IPS-11a (cell line): ENCODE measurements at regions not wholly inside any gene's neighbourhood (a gene's known extent, or its start where the extent isn't known, plus 50 kb on each side); places are given as distances from the start of the nearest gene placed in this dataset.

ENCODE experiments used
- H3K4me3 ChIP-seq: one replicate; pipeline ENCODE4 v1.5.1; 2013; ENCODE audit warnings: low read depth, low read length, control low read depth

- H3K4me3 ChIP-seq: no peak overlapping the region
These were observed 560.4 kb upstream of the DPPA4 start for GRCh38 chr3:109897734-109898133.

- no peak overlapping the region for H3K4me3 ChIP-seq
These were observed 562.6 kb upstream of the DPPA4 start for GRCh38 chr3:109899925-109900324.

GRCh38 chr3:109900783-109901182 is 563.4 kb upstream of the DPPA4 start:
- H3K4me3 ChIP-seq: no peak overlapping the region

- H3K4me3 ChIP-seq: no peak overlapping the region
These were observed 565.2 kb upstream of the DPPA4 start for GRCh38 chr3:109902549-109902948.

GRCh38 chr3:109903100-109903499 is 565.8 kb upstream of the DPPA4 start:
- no peak overlapping the region for H3K4me3 ChIP-seq

GRCh38 chr3:109910772-109911171 is 573.4 kb upstream of the DPPA4 start:
- H3K4me3 ChIP-seq: no peak overlapping the region

- H3K4me3 ChIP-seq: no peak overlapping the region
These were observed 581.4 kb upstream of the DPPA4 start for GRCh38 chr3:109918740-109919139.

- no peak overlapping the region for H3K4me3 ChIP-seq
These were observed 583.4 kb upstream of the DPPA4 start for GRCh38 chr3:109920749-109921148.

- H3K4me3 ChIP-seq: no peak overlapping the region
These were observed 584.2 kb upstream of the DPPA4 start for GRCh38 chr3:109921509-109921908.

- no peak overlapping the region for H3K4me3 ChIP-seq
These were observed 585.5 kb upstream of the DPPA4 start for GRCh38 chr3:109922856-109923255.

GRCh38 chr3:109923431-109923830 is 586.1 kb upstream of the DPPA4 start:
- no peak overlapping the region for H3K4me3 ChIP-seq

GRCh38 chr3:109924196-109924595 is 586.9 kb upstream of the DPPA4 start:
- no peak overlapping the region for H3K4me3 ChIP-seq

GRCh38 chr3:109926376-109926775 is 589.0 kb upstream of the DPPA4 start:
- no peak overlapping the region for H3K4me3 ChIP-seq

GRCh38 chr3:109927161-109927560 is 589.8 kb upstream of the DPPA4 start:
- no peak overlapping the region for H3K4me3 ChIP-seq

- no peak overlapping the region for H3K4me3 ChIP-seq
These were observed 590.4 kb upstream of the DPPA4 start for GRCh38 chr3:109927726-109928125.

- no peak overlapping the region for H3K4me3 ChIP-seq
These were observed 593.2 kb upstream of the DPPA4 start for GRCh38 chr3:109930582-109930981.

- no peak overlapping the region for H3K4me3 ChIP-seq
These were observed 596.2 kb upstream of the DPPA4 start for GRCh38 chr3:109933576-109933975.

- no peak overlapping the region for H3K4me3 ChIP-seq
These were observed 602.5 kb upstream of the DPPA4 start for GRCh38 chr3:109939817-109940216.

GRCh38 chr3:109943181-109943580 is 605.8 kb upstream of the DPPA4 start:
- no peak overlapping the region for H3K4me3 ChIP-seq

GRCh38 chr3:109944836-109945235 is 607.5 kb upstream of the DPPA4 start:
- H3K4me3 ChIP-seq: no peak overlapping the region

GRCh38 chr3:109952924-109953323 is 615.6 kb upstream of the DPPA4 start:
- no peak overlapping the region for H3K4me3 ChIP-seq

GRCh38 chr3:109963831-109964230 is 626.5 kb upstream of the DPPA4 start:
- no peak overlapping the region for H3K4me3 ChIP-seq

- no peak overlapping the region for H3K4me3 ChIP-seq
These were observed 636.4 kb upstream of the DPPA4 start for GRCh38 chr3:109973733-109974132.

GRCh38 chr3:109977897-109978296 is 640.6 kb upstream of the DPPA4 start:
- no peak overlapping the region for H3K4me3 ChIP-seq
